ENCODE measurements at regions not wholly inside any gene's neighbourhood (a gene's known extent, or its start where the extent isn't known, plus 50 kb on each side); places are given as distances from the start of the nearest gene placed in this dataset.

- TF ChIP-seq CTCF (IDR thresholded peaks at IDR 0.05) (no peak), POLR2A (IDR thresholded peaks at IDR 0.05) (no peak), POLR2AphosphoS5 (IDR thresholded peaks at IDR 0.05; ENCODE audit: insufficient read depth in 1 of 2, low read depth in 1 of 2) (no peak)
Measured at GRCh38 chr2:219718066-219718465, 90.6 kb downstream of the SLC4A3 start.
